H7 (cell line): ENCODE measurements at regions not wholly inside any gene's neighbourhood (a gene's known extent, or its start where the extent isn't known, plus 50 kb on each side); places are given as distances from the start of the nearest gene placed in this dataset.

Source experiments
- DNase-seq: peaks from one replicate; pipeline ENCODE4 v3.0.0; 2012
- H3K27me3 ChIP-seq: 2 replicates; pipeline ENCODE4 v1.6.0; 2011; ENCODE audit warnings: mild to moderate bottlenecking, low read length; ENCODE audit not compliant: control insufficient read depth, insufficient read depth
- H3K36me3 ChIP-seq: replicated peaks from 2 replicates; pipeline ENCODE4 v1.5.1; 2011; ENCODE audit warnings: low read length; ENCODE audit not compliant: control insufficient read depth, insufficient read depth
- H3K4me3 ChIP-seq: 2 replicates; pipeline ENCODE4 v1.5.1; 2011; ENCODE audit warnings: low read depth, mild to moderate bottlenecking, control low read depth, low read length, moderate library complexity; ENCODE audit not compliant: insufficient read depth

- no peaks in the 10 kb centered on the region for H3K36me3 ChIP-seq
- H3K27me3 ChIP-seq: no peaks in the 10 kb centered on the region
- no peak overlapping the region for H3K4me3 ChIP-seq
- DNase-seq: no peak
These were observed 299.1 kb downstream of the NUAK1 start for GRCh38 chr12:105839629-105840127.

DNA sequence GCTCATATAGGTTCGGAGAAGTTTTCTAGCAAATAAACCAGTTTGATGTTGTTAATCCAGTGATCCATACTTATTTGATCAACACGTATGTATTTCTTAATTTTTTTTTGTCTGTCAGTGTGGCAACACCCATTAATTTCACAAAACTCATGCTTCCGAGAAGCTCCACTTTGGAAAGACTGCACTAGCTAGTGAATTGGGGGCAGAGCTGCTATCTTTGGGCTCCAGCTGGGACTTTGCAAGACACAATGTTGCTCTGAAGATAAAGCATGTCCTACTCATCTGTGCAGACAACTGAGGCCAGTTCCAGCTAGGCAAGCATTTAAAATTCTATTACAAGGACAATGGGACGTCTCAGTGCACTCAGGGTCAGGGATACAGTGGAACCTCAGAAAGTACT, 298.4 kb downstream of the NUAK1 start:
- Histone ChIP-seq H3K4me3 (no peak overlapping the region), H3K36me3 (no peaks in the 10 kb centered on the region), H3K27me3 (no peaks in the 10 kb centered on the region)
- DNase-seq: no peak

- no peak overlapping the region for H3K4me3 ChIP-seq
- DNase-seq: no peak
- no peaks in the 10 kb centered on the region for H3K36me3 ChIP-seq
- no peaks in the 10 kb centered on the region for H3K27me3 ChIP-seq
These were observed 296.9 kb downstream of the NUAK1 start for GRCh38 chr12:105841840-105842239.

DNA sequence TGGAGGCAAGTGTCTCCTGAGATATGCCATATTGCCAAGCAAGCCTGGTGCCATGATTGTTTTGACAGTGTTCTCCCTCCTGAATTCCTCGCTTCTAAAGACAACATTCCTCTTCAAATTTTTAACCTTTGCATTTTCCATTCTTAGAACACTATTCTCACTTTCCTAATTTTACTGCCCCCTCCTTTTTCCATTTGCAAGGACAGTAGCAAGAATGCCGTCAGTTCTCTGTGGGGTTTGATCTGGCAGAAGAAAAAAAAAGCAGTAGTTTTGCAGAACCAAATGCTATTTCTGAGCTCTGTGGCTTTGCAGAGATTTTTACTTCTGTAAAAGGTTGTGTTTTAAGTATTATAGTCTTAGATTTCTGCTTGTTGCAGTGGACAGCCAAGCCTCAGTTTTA, 295.2 kb downstream of the NUAK1 start:
- H3K36me3 ChIP-seq: no peaks in the 10 kb centered on the region
- H3K27me3 ChIP-seq: no peaks in the 10 kb centered on the region
- no peak overlapping the region for H3K4me3 ChIP-seq
- DNase-seq: no peak

DNA sequence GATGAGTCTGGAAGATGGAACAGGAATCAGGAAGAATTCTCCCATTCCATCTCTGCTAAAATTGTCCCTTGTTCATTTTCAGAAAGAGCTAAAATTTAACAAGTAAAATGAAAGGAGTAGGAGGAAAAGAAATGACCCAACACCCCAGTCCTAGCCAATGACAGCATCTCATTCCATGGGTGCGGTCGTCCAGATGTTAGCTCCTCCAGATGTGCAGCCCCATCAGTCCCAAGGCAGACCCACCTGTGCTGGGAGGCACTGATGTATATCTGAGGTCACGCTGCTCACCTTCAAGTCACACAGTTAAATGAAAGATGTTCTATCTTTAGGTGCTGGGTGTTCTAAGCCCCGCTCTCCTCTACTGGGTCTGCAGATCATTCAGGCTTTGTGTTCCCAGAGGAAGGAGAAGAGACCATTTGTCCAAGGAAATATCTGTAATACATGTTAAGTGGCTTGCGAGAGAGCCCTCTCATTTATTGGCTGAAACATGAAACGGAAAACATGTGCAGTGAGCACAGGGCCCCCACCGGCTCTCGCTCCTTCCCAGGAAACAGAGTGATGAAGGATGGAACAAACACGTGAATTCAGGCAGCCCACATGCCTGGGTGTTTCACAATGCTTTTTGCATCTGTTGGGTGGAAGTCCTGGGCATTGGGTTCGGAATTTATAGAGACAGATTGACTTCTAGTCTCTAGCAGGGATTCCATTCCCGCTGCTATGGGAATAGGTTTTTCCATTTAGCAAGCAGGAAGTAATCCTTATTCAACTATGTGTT, 294.6 kb downstream of the NUAK1 start:
- Histone ChIP-seq H3K36me3 (no peaks in the 10 kb centered on the region), H3K27me3 (no peaks in the 10 kb centered on the region), H3K4me3 (no peak overlapping the region)
- no peak for DNase-seq

- no peak for DNase-seq
- H3K27me3 ChIP-seq: no peaks in the 10 kb centered on the region
- H3K4me3 ChIP-seq: no peak overlapping the region
- no peaks in the 10 kb centered on the region for H3K36me3 ChIP-seq
These were observed 292.4 kb downstream of the NUAK1 start for GRCh38 chr12:105846331-105846730.

GRCh38 chr12:105847068-105847467, 291.7 kb downstream of the NUAK1 start:
- H3K4me3 ChIP-seq: no peak overlapping the region
- DNase-seq: no peak
- H3K36me3 ChIP-seq: no peaks in the 10 kb centered on the region
- no peaks in the 10 kb centered on the region for H3K27me3 ChIP-seq

GRCh38 chr12:105848286-105848685, 290.5 kb downstream of the NUAK1 start:
- Histone ChIP-seq H3K27me3 (no peaks in the 10 kb centered on the region), H3K4me3 (no peak overlapping the region), H3K36me3 (no peaks in the 10 kb centered on the region)
- no peak for DNase-seq

DNA sequence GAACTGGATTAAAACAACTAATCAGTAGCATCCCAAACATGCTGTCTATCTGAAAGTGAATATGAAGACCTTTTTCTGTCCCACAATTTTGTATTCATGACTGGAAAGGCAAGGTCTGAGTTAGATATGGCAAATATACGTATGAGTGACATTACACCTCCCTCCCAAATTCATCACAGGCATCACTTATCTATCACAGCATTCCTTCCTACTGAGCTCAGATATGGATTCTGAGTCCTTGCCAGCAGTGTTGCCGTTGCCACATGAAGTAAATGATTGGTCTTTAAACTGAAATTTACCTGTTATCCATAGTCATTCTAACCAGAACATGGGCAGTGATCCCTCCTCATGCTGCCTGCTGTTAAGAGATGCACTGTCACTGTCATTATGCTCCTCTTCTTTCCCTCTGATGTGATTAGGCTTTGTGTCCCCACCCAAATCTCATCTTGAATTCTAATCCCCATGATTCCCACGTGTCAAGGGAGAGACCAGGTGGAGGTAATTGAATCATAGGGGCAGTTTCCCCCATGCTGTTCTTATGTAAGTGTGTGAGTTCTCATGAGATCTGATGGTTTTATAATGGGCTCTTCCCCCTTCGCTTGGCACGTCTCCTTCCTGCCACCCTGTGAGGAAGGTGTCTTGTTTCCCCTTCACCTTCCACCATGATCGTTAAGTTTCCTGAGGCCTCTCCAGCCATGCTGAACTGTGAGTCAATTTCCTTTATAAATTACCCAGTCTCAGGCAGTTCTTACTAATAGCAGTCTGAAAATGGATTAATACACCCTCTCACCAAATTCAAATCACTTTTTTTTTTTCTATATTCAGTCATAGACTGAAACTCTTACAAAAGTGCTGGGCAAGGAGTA, 288.4 kb downstream of the NUAK1 start:
- DNase-seq: no peak
- no peaks in the 10 kb centered on the region for H3K36me3 ChIP-seq
- no peaks in the 10 kb centered on the region for H3K27me3 ChIP-seq
- no peak overlapping the region for H3K4me3 ChIP-seq

GRCh38 chr12:105852496-105852895, 286.3 kb downstream of the NUAK1 start:
- DNase-seq: no peak

DNA sequence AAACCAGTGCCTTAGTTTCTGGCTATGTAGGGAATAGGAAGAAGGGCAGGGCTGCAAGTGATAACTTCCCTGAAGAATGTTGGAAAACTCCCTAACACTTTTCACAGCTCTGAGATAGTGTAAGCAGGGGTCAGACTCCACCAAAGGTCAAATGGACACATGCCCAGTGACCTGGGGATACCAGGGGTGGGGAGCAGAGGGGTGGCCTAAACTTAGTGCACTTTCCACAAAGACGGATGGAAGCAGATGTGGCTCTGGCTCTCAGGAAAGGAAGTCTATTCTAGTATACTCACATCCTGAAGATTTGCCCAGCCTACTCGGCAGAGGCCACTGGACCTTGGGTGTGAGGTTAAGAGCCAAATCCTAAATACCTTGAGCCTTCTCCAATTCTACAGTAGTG, 285.8 kb downstream of the NUAK1 start:
- H3K4me3 ChIP-seq: no peak overlapping the region
- no peaks in the 10 kb centered on the region for H3K36me3 ChIP-seq
- H3K27me3 ChIP-seq: no peaks in the 10 kb centered on the region
- DNase-seq: no peak

More at GRCh38 chr12:105852496-105852895, 286.3 kb downstream of the NUAK1 start:
- H3K4me3 ChIP-seq: no peak overlapping the region
- H3K27me3 ChIP-seq: no peaks in the 10 kb centered on the region
- H3K36me3 ChIP-seq: no peaks in the 10 kb centered on the region

- Histone ChIP-seq H3K27me3 (no peaks in the 10 kb centered on the region), H3K4me3 (no peak overlapping the region), H3K36me3 (no peaks in the 10 kb centered on the region)
- no peak for DNase-seq
These were observed 284.7 kb downstream of the NUAK1 start for GRCh38 chr12:105854071-105854470.

- Histone ChIP-seq H3K4me3 (no peak overlapping the region), H3K36me3 (no peaks in the 10 kb centered on the region), H3K27me3 (no peaks in the 10 kb centered on the region)
- no peak for DNase-seq
These were observed 283.2 kb downstream of the NUAK1 start for GRCh38 chr12:105855361-105856047.

GRCh38 chr12:105856048-105856405, 282.7 kb downstream of the NUAK1 start:
- Histone ChIP-seq H3K4me3 (no peak overlapping the region), H3K36me3 (no peaks in the 10 kb centered on the region), H3K27me3 (no peaks in the 10 kb centered on the region)
- DNase-seq: no peak
